Natural killer cell (primary cell): ENCODE measurements at regions not wholly inside any gene's neighbourhood (a gene's known extent, or its start where the extent isn't known, plus 50 kb on each side); places are given as distances from the start of the nearest gene placed in this dataset.

Experiments
- ATAC-seq, 3 donors: fragments of 150-1000 bp in 2 of 3; fragments of 200-7000 bp in 1 of 3; cut with Tn5 transposase; 1 replicate in 1 of 3; 2 replicates in 2 of 3; pipeline ENCODE4 v1.10.0; 2021; ENCODE audit warnings: mild to moderate bottlenecking in 2 of 3, moderate library complexity in 2 of 3
- DNase-seq, 2 donors: peaks; one replicate each; pipeline versions ENCODE4 v3.0.0 to v3.0.0-alpha.2; 2013 to 2021; ENCODE audit warnings: mixed read lengths in 1 of 2
- H3K27ac ChIP-seq: one replicate; pipeline ENCODE4 v1.5.1; 2013; ENCODE audit warnings: mild to moderate bottlenecking, low read length
- H3K27me3 ChIP-seq: one replicate; pipeline ENCODE4 v1.6.1; 2013; ENCODE audit warnings: low read length; ENCODE audit not compliant: control insufficient read depth, insufficient read depth
- H3K36me3 ChIP-seq: one replicate; pipeline ENCODE4 v1.6.1; 2013; ENCODE audit warnings: low read length; ENCODE audit not compliant: control insufficient read depth, insufficient read depth
- H3K4me1 ChIP-seq: one replicate; pipeline ENCODE4 v1.6.1; 2013; ENCODE audit warnings: low read length; ENCODE audit not compliant: control insufficient read depth, insufficient read depth
- H3K4me3 ChIP-seq: one replicate; pipeline ENCODE4 v1.5.1; 2013; ENCODE audit warnings: low read length
- H3K9me3 ChIP-seq: one replicate; pipeline ENCODE4 v1.6.1; 2013; ENCODE audit warnings: low read length; ENCODE audit not compliant: control insufficient read depth, insufficient read depth
- H3K27ac Mint-ChIP-seq, 2 donors: one replicate each; pipeline ENCODE4 v1.8.0; 2022; ENCODE audit warnings: mild to moderate bottlenecking in 2 of 2, mixed read lengths in 2 of 2, moderate library complexity in 1 of 2
- H3K27me3 Mint-ChIP-seq, 2 donors: one replicate each; pipeline ENCODE4 v1.8.0; 2022; ENCODE audit warnings: low read depth in 2 of 2, mixed read lengths in 2 of 2
- H3K36me3 Mint-ChIP-seq: one replicate; pipeline ENCODE4 v1.8.0; 2022; ENCODE audit warnings: mixed read lengths
- H3K4me1 Mint-ChIP-seq, 2 donors: one replicate each; pipeline ENCODE4 v1.8.0; 2022; ENCODE audit warnings: mixed read lengths in 2 of 2
- H3K4me3 Mint-ChIP-seq: one replicate; pipeline ENCODE4 v1.8.0; 2022; ENCODE audit warnings: mild to moderate bottlenecking, moderate library complexity, mixed read lengths
- H3K9me3 Mint-ChIP-seq, 2 donors: one replicate each; pipeline ENCODE4 v1.8.0; 2022; ENCODE audit warnings: mixed read lengths in 2 of 2
- WGBS: methylation state at CpG from one replicate; pipeline ENCODE4 v1.1.7; 2013; ENCODE audit warnings: missing lambda C conversion rate; ENCODE audit not compliant: insufficient coverage; 5-methylcytosine and 5-hydroxymethylcytosine counted together
- intact Hi-C: fragments of 100-400 bp; cut with micrococcal nuclease; formaldehyde crosslinking; loops from one replicate; pipeline ENCODE4 v1.14.2; 2022
- TF ChIP-seq, protein P1 (sequence below): fragments of 200-600 bp; IDR thresholded peaks from one replicate; pipeline ENCODE4 v1.8.0; 2022; ENCODE audit warnings: antibody characterized with exemption

DNA sequence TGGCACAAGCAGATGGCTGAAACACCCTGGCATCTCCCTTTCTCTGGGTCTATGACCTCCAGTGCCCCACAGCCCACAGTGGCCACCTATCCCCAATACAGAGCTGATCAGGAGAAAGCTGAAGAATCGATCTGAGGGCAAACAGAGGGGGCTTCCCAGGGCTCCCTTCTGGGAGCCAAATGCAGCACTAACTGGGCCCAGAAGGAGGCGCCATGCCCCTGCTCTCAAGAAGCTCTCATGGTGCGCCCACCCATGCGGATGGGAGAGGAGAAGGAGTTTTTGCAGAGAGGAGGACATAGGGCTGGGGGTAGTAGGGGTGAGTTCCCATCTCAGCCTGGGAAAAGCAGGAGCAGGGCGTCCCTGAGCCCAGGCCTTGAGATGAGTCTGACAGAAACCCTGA, 787.3 kb upstream of the RAB6C start:
- peaks cover 0 to 10% of the 10 kb centered on the region in 2 donors for H3K27me3 Mint-ChIP-seq
- H3K4me1 Mint-ChIP-seq, result no peaks in the 10 kb centered on the region
- Histone ChIP-seq H3K4me3 (no peak overlapping the region), H3K27me3 (no peaks in the 10 kb centered on the region), H3K27ac (no peak overlapping the region), H3K4me1 (no peaks in the 10 kb centered on the region), H3K9me3 (no peaks in the 10 kb centered on the region), H3K36me3 (no peaks in the 10 kb centered on the region)
- no peak overlapping the region for H3K27ac Mint-ChIP-seq
- H3K4me3 Mint-ChIP-seq, result no peak overlapping the region
- DNase-seq (no peak), ATAC-seq (no peak)
- 89% methylated on average over 5 of the region's 5 CpGs for WGBS
- H3K36me3 Mint-ChIP-seq, result no peaks in the 10 kb centered on the region
- intact Hi-C loops, result no loop called here
- TF ChIP-seq, protein P1, sequence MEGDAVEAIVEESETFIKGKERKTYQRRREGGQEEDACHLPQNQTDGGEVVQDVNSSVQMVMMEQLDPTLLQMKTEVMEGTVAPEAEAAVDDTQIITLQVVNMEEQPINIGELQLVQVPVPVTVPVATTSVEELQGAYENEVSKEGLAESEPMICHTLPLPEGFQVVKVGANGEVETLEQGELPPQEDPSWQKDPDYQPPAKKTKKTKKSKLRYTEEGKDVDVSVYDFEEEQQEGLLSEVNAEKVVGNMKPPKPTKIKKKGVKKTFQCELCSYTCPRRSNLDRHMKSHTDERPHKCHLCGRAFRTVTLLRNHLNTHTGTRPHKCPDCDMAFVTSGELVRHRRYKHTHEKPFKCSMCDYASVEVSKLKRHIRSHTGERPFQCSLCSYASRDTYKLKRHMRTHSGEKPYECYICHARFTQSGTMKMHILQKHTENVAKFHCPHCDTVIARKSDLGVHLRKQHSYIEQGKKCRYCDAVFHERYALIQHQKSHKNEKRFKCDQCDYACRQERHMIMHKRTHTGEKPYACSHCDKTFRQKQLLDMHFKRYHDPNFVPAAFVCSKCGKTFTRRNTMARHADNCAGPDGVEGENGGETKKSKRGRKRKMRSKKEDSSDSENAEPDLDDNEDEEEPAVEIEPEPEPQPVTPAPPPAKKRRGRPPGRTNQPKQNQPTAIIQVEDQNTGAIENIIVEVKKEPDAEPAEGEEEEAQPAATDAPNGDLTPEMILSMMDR, result no peak
- peaks cover 0 to 2% of the 10 kb centered on the region in 2 donors for H3K9me3 Mint-ChIP-seq

GRCh38 chr2:129192841-129193253, 786.6 kb upstream of the RAB6C start:
- Histone ChIP-seq H3K36me3 (no peaks in the 10 kb centered on the region), H3K27me3 (no peaks in the 10 kb centered on the region), H3K4me3 (no peak overlapping the region), H3K4me1 (no peaks in the 10 kb centered on the region), H3K27ac (no peak overlapping the region), H3K9me3 (no peaks in the 10 kb centered on the region)
- Mint-ChIP-seq H3K4me3 (no peak overlapping the region), H3K27ac (no peak overlapping the region), H3K9me3 (no peaks in the 10 kb centered on the region), H3K27me3 (peaks cover 0 to 5% of the 10 kb centered on the region in 2 donors), H3K4me1 (no peaks in the 10 kb centered on the region), H3K36me3 (no peaks in the 10 kb centered on the region)
- DNase-seq, result no peak
- intact Hi-C loops, result no loop called here
- TF ChIP-seq, protein P1, result no peak
- 91% methylated on average over 8 of the region's 8 CpGs for WGBS
- no peak for ATAC-seq

DNA sequence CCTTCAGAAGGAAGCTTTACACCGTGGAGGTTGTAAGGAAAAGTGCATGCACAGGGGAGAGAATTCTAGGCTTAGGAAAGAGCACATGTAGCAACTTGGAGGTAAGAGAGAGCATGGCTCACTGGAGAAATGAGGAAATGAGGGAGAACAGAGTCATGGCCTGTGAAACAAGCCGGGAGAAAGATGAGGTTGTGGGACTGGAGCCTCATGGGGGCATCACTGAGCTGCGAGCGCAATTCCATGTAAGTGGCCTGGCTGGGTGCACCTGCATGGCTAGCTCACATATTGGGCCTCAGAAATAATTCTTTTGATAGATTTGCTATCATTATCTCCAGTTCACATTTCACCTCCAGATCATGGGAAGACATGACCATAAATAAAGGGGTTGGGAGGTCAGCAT, 785.5 kb upstream of the RAB6C start:
- Mint-ChIP-seq H3K27me3 (peaks cover 0 to 5% of the 10 kb centered on the region in 2 donors), H3K4me1 (no peaks in the 10 kb centered on the region), H3K36me3 (no peaks in the 10 kb centered on the region), H3K27ac (no peak overlapping the region), H3K9me3 (no peaks in the 10 kb centered on the region), H3K4me3 (no peak overlapping the region)
- 63% methylated on average over 4 of the region's 4 CpGs for WGBS
- TF ChIP-seq, protein P1, result no peak
- no peak overlapping the region for H3K4me3 ChIP-seq
- no peak overlapping the region for H3K27ac ChIP-seq
- H3K9me3 ChIP-seq, result no peaks in the 10 kb centered on the region
- DNase-seq (no peak), ATAC-seq (no peak)
- no peaks in the 10 kb centered on the region for H3K4me1 ChIP-seq
- intact Hi-C loops, result no loop called here
- no peaks in the 10 kb centered on the region for H3K36me3 ChIP-seq
- no peaks in the 10 kb centered on the region for H3K27me3 ChIP-seq

GRCh38 chr2:129199501-129199900, 780.0 kb upstream of the RAB6C start:
- H3K36me3 ChIP-seq, result no peaks in the 10 kb centered on the region
- 91% methylated on average over 5 of the region's 5 CpGs for WGBS
- no peaks in the 10 kb centered on the region for H3K4me1 ChIP-seq
- Mint-ChIP-seq H3K9me3 (no peaks in the 10 kb centered on the region), H3K27ac (no peak overlapping the region), H3K27me3 (peaks cover 0 to 2% of the 10 kb centered on the region in 2 donors), H3K4me3 (no peak overlapping the region), H3K4me1 (no peaks in the 10 kb centered on the region), H3K36me3 (no peaks in the 10 kb centered on the region)
- intact Hi-C loops, result no loop called here
- no peaks in the 10 kb centered on the region for H3K9me3 ChIP-seq
- no peak for ATAC-seq
- TF ChIP-seq, protein P1, result no peak
- H3K27ac ChIP-seq, result no peak overlapping the region
- H3K4me3 ChIP-seq, result no peak overlapping the region
- H3K27me3 ChIP-seq, result no peaks in the 10 kb centered on the region
- no peak for DNase-seq
